Activated CD4-positive, alpha-beta T cell treated with anti-CD3 and anti-CD28 coated beads, Interleukin-2, amount 10 ng/mL, durations not matched to agents 24 days and 14 days (primary cell): ENCODE measurements at regions not wholly inside any gene's neighbourhood (a gene's known extent, or its start where the extent isn't known, plus 50 kb on each side); places are given as distances from the start of the nearest gene placed in this dataset.
"Not testable (repeated sequence)": the region's sequence is repeated elsewhere in the genome, so short reads cannot be mapped to it uniquely, and the experiment has no call there.

Experiments
- DNase-seq: peaks from one replicate; pipeline ENCODE4 v3.0.0; 2022
- H3K27ac Mint-ChIP-seq: one replicate; pipeline ENCODE4 v1.8.0; 2022; ENCODE audit warnings: mild to moderate bottlenecking, mixed read lengths
- H3K27me3 Mint-ChIP-seq: one replicate; pipeline ENCODE4 v1.8.0; 2022; ENCODE audit warnings: mixed read lengths
- H3K36me3 Mint-ChIP-seq: one replicate; pipeline ENCODE4 v1.8.0; 2022; ENCODE audit warnings: low read depth, mild to moderate bottlenecking, mixed read lengths
- H3K4me1 Mint-ChIP-seq: one replicate; pipeline ENCODE4 v1.8.0; 2021; ENCODE audit warnings: mixed read lengths
- H3K4me3 Mint-ChIP-seq: one replicate; pipeline ENCODE4 v1.8.0; 2022; ENCODE audit warnings: mild to moderate bottlenecking, moderate library complexity, mixed read lengths
- H3K9me3 Mint-ChIP-seq: one replicate; pipeline ENCODE4 v1.8.0; 2021; ENCODE audit warnings: mixed read lengths
- intact Hi-C: fragments of 100-400 bp; cut with micrococcal nuclease; formaldehyde crosslinking; loops from one replicate; pipeline ENCODE4 v1.15.1; 2023

DNA sequence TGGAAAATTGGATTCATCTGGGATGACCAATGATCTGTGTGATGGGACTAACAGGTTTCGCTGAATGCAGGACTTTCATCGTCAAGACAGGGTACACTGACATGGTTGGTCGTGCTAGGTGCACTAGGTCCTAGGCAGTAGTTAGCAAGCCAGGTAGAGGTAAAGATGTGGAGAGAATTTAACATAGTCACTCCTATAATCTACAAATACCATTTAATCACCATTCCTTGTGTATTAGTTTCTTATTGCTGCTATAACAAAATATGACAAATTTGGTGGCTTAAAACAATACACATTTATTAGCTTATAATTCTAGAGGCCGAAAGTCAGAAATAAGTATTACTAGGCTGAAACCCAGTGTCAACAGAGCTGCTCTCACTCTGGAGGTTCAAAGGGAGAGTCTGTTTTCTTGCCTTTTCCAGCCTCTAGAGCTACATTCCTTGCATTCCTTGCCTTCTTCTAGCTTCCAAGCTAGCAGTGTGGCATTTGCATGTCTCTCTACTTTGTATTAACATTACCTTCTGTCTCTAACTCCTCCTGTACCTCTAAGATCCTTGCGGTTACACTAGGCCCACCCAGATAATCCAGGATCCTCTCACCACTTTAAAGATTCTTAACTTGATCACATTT lies 98.7 kb upstream of the GRIA3 start:
- Mint-ChIP-seq H3K9me3 (no peaks in the 10 kb centered on the region), H3K4me3 (no peak overlapping the region), H3K27me3 (no peaks in the 10 kb centered on the region), H3K27ac (no peak overlapping the region), H3K4me1 (no peaks in the 10 kb centered on the region), H3K36me3 (no peaks in the 10 kb centered on the region)
- intact Hi-C loops, result no loop called here
- DNase-seq, result no peak

DNA sequence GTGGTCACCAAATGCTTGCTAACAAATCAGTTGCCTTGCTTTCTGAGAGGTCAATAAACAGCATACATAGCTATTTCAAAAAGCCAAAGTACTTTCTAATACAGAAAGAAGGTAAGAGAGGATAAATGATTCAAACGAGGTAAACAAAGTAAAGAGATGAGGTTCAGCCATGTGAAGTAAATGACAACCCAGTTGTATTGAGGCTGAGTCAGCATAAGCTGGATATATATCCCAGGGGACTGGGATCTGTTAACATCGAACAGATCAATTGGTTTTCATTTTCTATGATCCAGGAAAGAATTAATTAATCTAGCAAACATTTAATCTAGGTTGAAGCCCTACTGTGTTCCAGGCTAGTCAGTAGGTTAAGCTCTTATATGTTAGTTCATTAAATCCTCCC lies 97.3 kb upstream of the GRIA3 start:
- H3K27me3 Mint-ChIP-seq, result no peaks in the 10 kb centered on the region
- H3K27ac Mint-ChIP-seq, result no peak overlapping the region
- intact Hi-C loops, result no loop called here
- H3K4me3 Mint-ChIP-seq, result no peak overlapping the region
- no peaks in the 10 kb centered on the region for H3K9me3 Mint-ChIP-seq
- no peak for DNase-seq
- no peaks in the 10 kb centered on the region for H3K36me3 Mint-ChIP-seq
- H3K4me1 Mint-ChIP-seq, result no peaks in the 10 kb centered on the region

DNA sequence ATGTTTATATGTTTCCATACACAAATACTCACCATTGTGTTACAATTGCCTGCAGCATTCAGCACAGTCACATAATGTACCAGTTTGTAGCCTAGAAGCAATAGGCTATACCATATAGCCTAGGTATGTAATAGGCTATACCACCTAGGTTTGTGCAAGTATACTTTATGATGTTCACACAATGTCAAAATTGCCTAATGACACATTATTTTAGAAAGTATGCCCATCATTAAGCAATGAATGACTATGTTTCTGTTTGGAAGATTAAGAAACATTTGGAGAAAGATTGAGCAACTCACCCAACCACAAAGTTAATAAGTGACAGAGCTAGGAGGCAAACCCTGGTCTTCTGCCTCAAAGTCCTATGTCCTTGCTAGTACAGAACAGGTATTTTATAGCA lies 96.8 kb upstream of the GRIA3 start:
- Mint-ChIP-seq H3K4me3 (no peak overlapping the region), H3K27me3 (no peaks in the 10 kb centered on the region), H3K36me3 (no peaks in the 10 kb centered on the region), H3K9me3 (no peaks in the 10 kb centered on the region), H3K4me1 (no peaks in the 10 kb centered on the region), H3K27ac (no peak overlapping the region)
- intact Hi-C loops, result no loop called here
- DNase-seq, result no peak

DNA sequence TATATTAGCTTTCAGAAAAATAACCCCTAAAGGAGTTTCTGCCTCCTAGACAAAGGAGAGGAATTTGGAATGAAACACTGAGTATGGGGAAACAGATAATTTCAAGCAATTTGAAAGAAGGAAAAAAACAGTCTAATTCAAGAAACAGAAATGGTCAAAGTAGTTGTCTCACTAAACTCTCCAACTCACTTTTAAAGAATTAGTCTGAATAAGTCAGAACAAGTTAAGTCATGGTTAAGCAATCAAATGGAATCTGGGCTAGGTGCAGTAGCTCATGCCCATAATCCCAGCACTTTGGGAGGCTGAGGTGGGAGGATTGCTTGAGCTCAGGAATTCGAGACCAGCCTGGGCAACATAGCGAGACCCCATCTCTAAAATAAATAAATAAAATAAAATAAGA lies 95.7 kb upstream of the GRIA3 start:
- no peaks in the 10 kb centered on the region for H3K36me3 Mint-ChIP-seq
- no peak overlapping the region for H3K27ac Mint-ChIP-seq
- no peaks in the 10 kb centered on the region for H3K9me3 Mint-ChIP-seq
- H3K4me1 Mint-ChIP-seq, result no peaks in the 10 kb centered on the region
- intact Hi-C loops, result no loop called here
- H3K27me3 Mint-ChIP-seq, result no peaks in the 10 kb centered on the region
- no peak for DNase-seq
- no peak overlapping the region for H3K4me3 Mint-ChIP-seq

DNA sequence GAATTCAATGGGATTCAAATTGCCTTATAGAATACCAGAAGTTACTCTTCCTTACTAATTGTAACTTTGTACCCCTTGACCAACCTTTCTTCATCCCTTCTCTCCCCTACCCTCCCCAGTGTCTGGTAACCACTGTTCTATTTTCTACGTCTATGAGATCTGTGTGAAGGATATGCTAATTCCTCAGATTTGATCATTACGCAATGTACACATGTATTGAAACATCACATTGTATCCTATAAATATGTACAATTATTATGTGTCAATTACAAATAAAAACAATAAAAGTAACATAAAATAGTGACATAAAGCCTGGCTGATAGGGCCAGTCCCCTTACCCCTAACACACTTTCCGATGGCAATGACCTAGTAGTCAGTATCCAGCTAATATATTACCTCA lies 95.1 kb upstream of the GRIA3 start:
- intact Hi-C loops, result no loop called here
- H3K4me1 Mint-ChIP-seq, result no peaks in the 10 kb centered on the region
- no peaks in the 10 kb centered on the region for H3K36me3 Mint-ChIP-seq
- H3K27me3 Mint-ChIP-seq, result no peaks in the 10 kb centered on the region
- H3K27ac Mint-ChIP-seq, result no peak overlapping the region
- H3K9me3 Mint-ChIP-seq, result no peaks in the 10 kb centered on the region
- no peak overlapping the region for H3K4me3 Mint-ChIP-seq
- DNase-seq, result no peak

DNA sequence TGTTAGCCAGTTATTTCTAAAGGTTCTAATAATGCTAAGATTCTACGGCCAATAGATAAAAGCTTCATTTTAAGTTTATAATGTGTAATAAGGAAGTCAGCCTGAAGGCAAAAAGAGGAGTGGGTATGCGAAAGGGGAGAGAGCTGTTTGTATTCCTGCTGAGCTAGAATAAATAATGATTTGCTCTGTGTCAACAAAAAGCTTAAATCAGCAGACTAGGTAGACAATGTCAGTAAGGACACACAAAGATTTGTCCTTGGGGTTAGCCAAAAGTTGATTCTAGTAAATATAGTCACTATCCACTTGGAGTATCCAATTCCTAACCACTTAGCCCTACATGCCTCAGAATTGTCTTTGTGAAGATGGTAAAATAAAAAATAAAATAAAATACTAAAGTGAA lies 90.3 kb upstream of the GRIA3 start:
- H3K27ac Mint-ChIP-seq, result no peak overlapping the region
- H3K9me3 Mint-ChIP-seq, result no peaks in the 10 kb centered on the region
- no peaks in the 10 kb centered on the region for H3K4me1 Mint-ChIP-seq

DNA sequence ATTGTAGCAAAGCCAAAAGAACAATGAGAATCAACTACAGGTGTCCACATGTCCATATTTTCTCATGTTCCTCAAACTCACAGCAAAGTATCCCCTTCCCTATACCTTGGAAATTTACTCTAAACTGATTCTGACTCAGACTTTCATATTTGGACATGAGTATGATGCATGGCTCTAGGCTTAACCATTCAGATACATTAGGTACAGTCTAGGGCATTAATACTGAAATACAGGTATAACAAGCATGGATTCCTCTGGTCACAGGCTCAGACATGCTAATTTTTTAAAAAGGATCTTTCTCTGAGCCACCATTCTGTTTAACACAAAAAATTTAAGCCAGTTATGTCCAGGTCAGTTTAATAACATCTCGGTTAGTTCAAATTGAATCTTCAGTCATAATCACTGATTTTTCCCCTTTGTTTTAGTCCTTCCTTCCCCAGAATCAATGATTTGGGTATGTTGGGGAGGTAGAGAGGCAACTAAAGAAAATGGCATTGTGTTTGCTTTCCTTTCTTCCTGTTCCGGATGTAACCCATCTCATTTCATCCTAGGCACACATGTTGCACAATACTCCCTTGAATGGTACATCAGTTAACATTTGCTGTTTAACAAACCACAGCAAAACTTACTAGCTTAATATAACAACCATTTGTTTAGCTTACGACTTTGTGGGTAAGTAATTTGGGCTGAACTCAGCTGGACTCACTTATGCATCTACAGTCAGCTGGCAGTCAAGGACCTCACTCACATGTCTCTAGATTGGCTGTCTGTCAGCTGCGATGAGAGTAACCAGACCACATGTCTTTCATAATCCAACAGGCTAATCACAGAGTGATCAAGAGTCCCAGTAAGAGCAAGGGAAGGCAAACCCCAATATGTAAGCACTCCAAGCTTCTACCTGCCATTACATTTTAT lies 75.3 kb upstream of the GRIA3 start:
- Mint-ChIP-seq H3K27me3 (no peaks in the 10 kb centered on the region), H3K4me3 (no peak overlapping the region), H3K27ac (no peak overlapping the region), H3K9me3 (no peaks in the 10 kb centered on the region), H3K36me3 (no peaks in the 10 kb centered on the region), H3K4me1 (no peaks in the 10 kb centered on the region)
- DNase-seq, result no peak
- intact Hi-C loops, result no loop called here

More for the DNA sequence above, 90.3 kb upstream of the GRIA3 start:
- DNase-seq, result no peak
- H3K27me3 Mint-ChIP-seq, result no peaks in the 10 kb centered on the region
- no peak overlapping the region for H3K4me3 Mint-ChIP-seq
- intact Hi-C loops, result no loop called here
- no peaks in the 10 kb centered on the region for H3K36me3 Mint-ChIP-seq

DNA sequence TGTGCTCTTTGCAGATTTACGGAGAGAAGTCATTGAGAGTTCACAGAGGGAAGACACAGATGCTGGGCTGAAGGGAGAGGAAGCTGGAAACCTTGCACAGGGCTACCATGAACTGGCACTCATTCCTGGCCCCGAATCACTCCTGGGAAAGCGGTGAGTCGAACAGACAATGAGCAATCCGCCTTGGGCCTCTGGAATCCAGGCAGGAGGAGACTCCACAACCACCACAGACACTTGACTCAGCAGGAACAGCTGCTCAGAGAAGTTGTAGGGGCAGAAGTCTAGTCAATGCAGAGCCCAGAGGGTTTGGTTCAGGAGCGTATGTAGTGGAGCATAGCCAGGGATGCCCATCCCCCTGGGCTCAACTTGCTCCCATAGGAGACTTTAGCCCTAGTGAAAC lies 62.8 kb upstream of the GRIA3 start:
- intact Hi-C loops, result no loop called here
- no peaks in the 10 kb centered on the region for H3K9me3 Mint-ChIP-seq
- DNase-seq, result no peak
- no peaks in the 10 kb centered on the region for H3K36me3 Mint-ChIP-seq
- H3K4me3 Mint-ChIP-seq, result no peak overlapping the region
- H3K4me1 Mint-ChIP-seq, result no peaks in the 10 kb centered on the region
- H3K27me3 Mint-ChIP-seq, result no peaks in the 10 kb centered on the region
- H3K27ac Mint-ChIP-seq, result no peak overlapping the region

DNA sequence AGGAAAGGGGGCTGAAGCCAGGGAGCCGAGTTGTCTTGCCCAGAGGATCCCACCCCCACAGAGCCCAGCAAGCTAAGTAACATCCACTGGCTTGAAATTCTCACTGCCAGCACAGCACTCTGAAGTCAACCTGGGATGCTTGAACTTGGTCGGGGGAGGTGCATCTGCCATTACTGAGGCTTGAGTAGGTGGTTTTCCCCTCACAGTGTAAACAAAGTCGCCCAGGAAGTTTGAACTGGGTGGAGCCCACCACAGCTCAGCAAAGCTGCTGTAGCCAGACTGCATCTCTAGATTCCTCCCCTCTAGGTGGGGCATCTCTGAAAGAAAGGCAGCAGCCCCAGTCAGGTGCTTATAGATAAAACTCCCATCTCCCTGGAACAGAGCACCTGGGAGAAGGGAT lies 54.3 kb upstream of the GRIA3 start:
- DNase-seq, result peak; percentile 54
- H3K36me3 Mint-ChIP-seq, H3K4me1 Mint-ChIP-seq, H3K27me3 Mint-ChIP-seq, H3K27ac Mint-ChIP-seq, H3K4me3 Mint-ChIP-seq, H3K9me3 Mint-ChIP-seq, intact Hi-C loops: not testable (repeated sequence)
